ENCODE measurements at regions not wholly inside any gene's neighbourhood (a gene's known extent, or its start where the extent isn't known, plus 50 kb on each side); places are given as distances from the start of the nearest gene placed in this dataset.

DNA sequence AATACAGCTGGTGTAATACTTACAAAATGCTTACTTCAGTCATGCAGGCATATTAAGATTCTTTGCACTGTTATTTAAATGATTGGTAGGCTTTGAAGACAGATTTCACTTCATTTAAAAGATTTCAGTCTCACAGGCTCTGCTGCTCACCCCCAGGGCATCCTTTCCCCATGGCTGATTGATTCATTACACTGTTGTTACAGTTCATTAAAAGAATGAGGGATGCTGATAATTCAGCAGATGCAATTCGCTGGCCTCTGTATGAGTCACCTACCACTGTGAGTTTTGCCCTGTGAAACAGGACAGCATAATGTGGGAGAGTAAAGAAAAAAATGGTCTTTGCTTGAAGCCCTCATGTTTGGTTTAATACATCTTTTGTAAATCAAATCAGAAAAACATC, 246.9 kb downstream of the CYLC2 start:
- FAIRE-seq (no peak), ATAC-seq (no peak), DNase-seq (ENCODE audit: low spot score) (no peak)
- ChIA-PET POLR2A (no interaction called here), CTCF (ENCODE audit: low intra/inter-chr PET ratio, low total read pairs) (no interaction called here)
- Histone ChIP-seq H2AFZ (ENCODE audit: low read length) (no peak overlapping the region), H4K20me1 (ENCODE audit: insufficient read depth, low read length) (no peaks in the 10 kb centered on the region), H3K27me3 (ENCODE audit: control insufficient read depth in 1 of 2, insufficient read depth in 2 of 2, low read length in 2 of 2) (no peaks in the 10 kb centered on the region), H3K9ac (ENCODE audit: insufficient read depth, low read depth, low read length) (no peak overlapping the region), H3K4me2 (ENCODE audit: low read depth, low read length) (no peak overlapping the region), H3K4me1 (ENCODE audit: insufficient read depth, low read length) (no peaks in the 10 kb centered on the region), H3K79me2 (ENCODE audit: insufficient read depth, low read length) (no peaks in the 10 kb centered on the region), H3K36me3 (replicated peaks in 1 of 2; ENCODE audit: control insufficient read depth in 1 of 2, insufficient read depth in 2 of 2, low read length in 2 of 2) (no peaks in the 10 kb centered on the region), H3K9me3 (ENCODE audit: low read length) (no peaks in the 10 kb centered on the region), H3K27ac (ENCODE audit: extremely low read length, insufficient read depth, low read length) (no peak overlapping the region), H3K4me3 (replicated peaks in 1 of 3; ENCODE audit: insufficient read depth in 1 of 3, low read depth in 2 of 3, low read length in 3 of 3) (no peak overlapping the region)
- TF ChIP-seq FOXO4 (CRISPR knock-in tag; conservative IDR thresholded peaks at IDR 0.05) (no peak), ZNF816 (CRISPR knock-in tag; IDR thresholded peaks at IDR 0.05; ENCODE audit: borderline replicate concordance) (no peak), SAFB2 (CRISPR knock-in tag; IDR thresholded peaks at IDR 0.05; ENCODE audit: borderline replicate concordance, low read depth) (no peak), CBFB (CRISPR knock-in tag; IDR thresholded peaks at IDR 0.05) (no peak), TBX2 (CRISPR knock-in tag; IDR thresholded peaks at IDR 0.05; ENCODE audit: borderline replicate concordance) (no peak), ZBTB1 (CRISPR knock-in tag; IDR thresholded peaks at IDR 0.05; ENCODE audit: borderline replicate concordance) (no peak), HDAC6 (IDR thresholded peaks at IDR 0.05; ENCODE audit: low read depth, low read length) (no peak), LRRFIP1 (CRISPR knock-in tag; conservative IDR thresholded peaks at IDR 0.05) (no peak), PITX1 (CRISPR knock-in tag; IDR thresholded peaks at IDR 0.05) (no peak), PLSCR1 (CRISPR knock-in tag; IDR thresholded peaks at IDR 0.05; ENCODE audit: borderline replicate concordance) (no peak), FOXA1 (IDR thresholded peaks at IDR 0.05) (no peak), FOXA1 (CRISPR knock-in tag; IDR thresholded peaks at IDR 0.05) (no peak), ZNF781 (CRISPR knock-in tag; IDR thresholded peaks at IDR 0.05; ENCODE audit: borderline replicate concordance, not compliant biosample characterization) (no peak), ZSCAN25 (CRISPR knock-in tag; IDR thresholded peaks at IDR 0.05) (no peak), PCBP1 (IDR thresholded peaks at IDR 0.05; ENCODE audit: borderline replicate concordance, low read depth, low read length) (no peak), SRSF1 (optimal IDR thresholded peaks at IDR 0.05; ENCODE audit: low read depth, low read length) (no peak)
- TF ChIP-seq, protein P1, sequence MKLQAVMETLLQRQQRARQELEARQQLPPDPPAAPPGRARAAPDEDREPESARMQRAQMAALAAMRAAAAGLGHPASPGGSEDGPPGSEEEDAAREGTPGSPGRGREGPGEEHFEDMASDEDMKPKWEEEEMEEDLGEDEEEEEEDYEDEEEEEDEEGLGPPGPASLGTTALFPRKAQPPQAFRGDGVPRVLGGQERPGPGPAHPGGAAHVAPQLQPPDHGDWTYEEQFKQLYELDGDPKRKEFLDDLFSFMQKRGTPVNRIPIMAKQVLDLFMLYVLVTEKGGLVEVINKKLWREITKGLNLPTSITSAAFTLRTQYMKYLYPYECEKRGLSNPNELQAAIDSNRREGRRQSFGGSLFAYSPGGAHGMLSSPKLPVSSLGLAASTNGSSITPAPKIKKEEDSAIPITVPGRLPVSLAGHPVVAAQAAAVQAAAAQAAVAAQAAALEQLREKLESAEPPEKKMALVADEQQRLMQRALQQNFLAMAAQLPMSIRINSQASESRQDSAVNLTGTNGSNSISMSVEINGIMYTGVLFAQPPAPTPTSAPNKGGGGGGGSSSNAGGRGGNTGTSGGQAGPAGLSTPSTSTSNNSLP (IDR thresholded peaks at IDR 0.05; ENCODE audit: low read depth, low read length) = no peak
- intact Hi-C loops (cut with micrococcal nuclease; ENCODE audit: unreplicated experiment) (no loop called here), in situ Hi-C loops (cut with HindIII; ENCODE audit: extremely low pct_ligation_motif_present, low pct_unique_long_range_greater_than_20kb) (no loop called here)
- WGBS (ENCODE audit: low lambda C conversion rate) = 0% methylated on average over 1 of the region's 1 CpG
- BruUV-seq (replicated peaks) = no TSS peak
